ENCODE measurements at regions not wholly inside any gene's neighbourhood (a gene's known extent, or its start where the extent isn't known, plus 50 kb on each side); places are given as distances from the start of the nearest gene placed in this dataset.
"Not testable (repeated sequence)": the region's sequence is repeated elsewhere in the genome, so short reads cannot be mapped to it uniquely, and the experiment has no call there.

DNA sequence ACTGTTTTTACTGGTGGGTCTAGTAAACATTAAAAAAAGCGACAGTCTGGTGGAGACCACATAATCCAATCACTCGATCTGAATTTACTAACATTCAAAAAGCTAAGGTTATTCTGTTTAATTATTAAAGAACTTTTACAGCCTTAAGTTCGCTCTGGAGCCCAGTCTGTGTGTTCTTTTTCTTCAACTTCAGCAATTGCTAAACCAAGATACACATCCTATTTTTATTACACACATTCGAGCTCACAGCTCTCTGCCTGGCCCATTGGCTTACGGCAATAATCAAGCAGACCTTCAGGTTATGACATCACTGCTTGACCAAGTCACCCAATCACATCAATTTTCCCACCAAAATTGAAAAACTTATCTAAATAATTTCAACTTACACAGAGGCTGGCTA lies 57.4 kb upstream of the PRSS16 start:
- Histone ChIP-seq H2AFZ (ENCODE audit: low read length) (no peak overlapping the region), H3K27ac (ENCODE audit: extremely low read length, insufficient read depth, low read length) (no peak overlapping the region), H3K4me1 (ENCODE audit: insufficient read depth, low read length) (peaks cover 16% of the 10 kb centered on the region), H3K9ac (ENCODE audit: insufficient read depth, low read depth, low read length) (no peak overlapping the region), H3K27me3 (ENCODE audit: control insufficient read depth in 1 of 2, insufficient read depth in 2 of 2, low read length in 2 of 2) (peaks cover 0 to 15% of the 10 kb centered on the region in 2 experiments; a peak in 3 of 5 replicates), H3K79me2 (ENCODE audit: insufficient read depth, low read length) (no peaks in the 10 kb centered on the region), H3K36me3 (replicated peaks in 1 of 2; ENCODE audit: control insufficient read depth in 1 of 2, insufficient read depth in 2 of 2, low read length in 2 of 2) (no peaks in the 10 kb centered on the region), H3K9me3 (ENCODE audit: low read length) (no peaks in the 10 kb centered on the region), H3K4me2 (ENCODE audit: low read depth, low read length) (no peak overlapping the region), H3K4me3 (replicated peaks in 1 of 3; ENCODE audit: insufficient read depth in 1 of 3, low read depth in 2 of 3, low read length in 3 of 3) (no peak overlapping the region), H4K20me1 (ENCODE audit: insufficient read depth, low read length) (no peaks in the 10 kb centered on the region)
- in situ Hi-C loops (cut with HindIII; ENCODE audit: extremely low pct_ligation_motif_present, low pct_unique_long_range_greater_than_20kb) (no loop called here), intact Hi-C loops (cut with micrococcal nuclease; ENCODE audit: unreplicated experiment) (no loop called here)
- CTCF ChIA-PET (ENCODE audit: low intra/inter-chr PET ratio, low total read pairs): no interaction called here
- BruUV-seq (replicated peaks): no TSS peak
- FAIRE-seq (no peak), ATAC-seq (no peak), DNase-seq (ENCODE audit: low spot score) (no peak)
- POLR2A ChIA-PET: no interaction called here
- no peak for TF ChIP-seq ZNF558 (CRISPR knock-in tag; IDR thresholded peaks at IDR 0.05; ENCODE audit: borderline replicate concordance)
- no peak for TF ChIP-seq MATR3 (CRISPR knock-in tag; IDR thresholded peaks at IDR 0.05)
- no peak for TF ChIP-seq GPN1 (CRISPR knock-in tag; IDR thresholded peaks at IDR 0.05; ENCODE audit: borderline replicate concordance)
- 0 out of 2 replicates have a peak, but pooled peaks have one; percentile 20 for TF ChIP-seq CREB1 (IDR thresholded peaks at IDR 0.05)
- TF ChIP-seq CREB1 (CRISPR knock-in tag; IDR thresholded peaks at IDR 0.05): no peak
- no peak for TF ChIP-seq MTA3 (CRISPR knock-in tag; IDR thresholded peaks at IDR 0.05)
- no peak for TF ChIP-seq ZNF83 (CRISPR knock-in tag; IDR thresholded peaks at IDR 0.05; ENCODE audit: borderline replicate concordance)
- TF ChIP-seq ATF7 (IDR thresholded peaks at IDR 0.05): 0 out of 2 replicates have a peak, but pooled peaks have one; percentile 9
- TF ChIP-seq ATF7 (CRISPR knock-in tag; IDR thresholded peaks at IDR 0.05): no peak
- no peak for TF ChIP-seq NFYC (CRISPR knock-in tag; IDR thresholded peaks at IDR 0.05)
- TF ChIP-seq, protein P1, sequence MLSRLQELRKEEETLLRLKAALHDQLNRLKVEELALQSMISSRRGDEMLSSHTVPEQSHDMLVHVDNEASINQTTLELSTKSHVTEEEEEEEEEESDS (CRISPR knock-in tag; IDR thresholded peaks at IDR 0.05; ENCODE audit: borderline replicate concordance): no peak
- 33% methylated on average over 5 of the region's 5 CpGs for WGBS (ENCODE audit: low lambda C conversion rate)

DNA sequence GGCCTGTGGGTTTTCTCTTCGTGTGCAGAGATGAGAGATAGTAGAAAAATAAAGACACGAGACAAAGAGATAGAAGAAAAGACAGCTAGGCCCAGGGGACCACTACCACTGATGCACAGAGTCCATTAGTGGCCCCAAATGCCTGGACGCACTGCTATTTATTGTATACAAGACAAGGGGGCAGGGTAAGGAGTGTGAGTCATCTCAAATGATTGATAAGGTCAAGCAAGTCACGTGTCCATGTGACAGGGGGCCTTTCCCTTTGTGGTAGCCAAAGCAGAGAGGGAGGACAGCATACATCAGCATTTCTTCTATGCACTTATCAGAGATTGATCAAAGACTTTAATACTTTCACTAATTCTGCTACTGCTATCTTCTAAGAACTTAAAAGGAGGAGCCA lies 53.0 kb upstream of the PRSS16 start:
- TF ChIP-seq RAD51 (IDR thresholded peaks at IDR 0.05; ENCODE audit: borderline replicate concordance): peak; percentile 14; the same call in 1 of the 2 replicates
- TF ChIP-seq FOSL2 (CRISPR knock-in tag; IDR thresholded peaks at IDR 0.05): peak; percentile 57
- TF ChIP-seq, protein P2, sequence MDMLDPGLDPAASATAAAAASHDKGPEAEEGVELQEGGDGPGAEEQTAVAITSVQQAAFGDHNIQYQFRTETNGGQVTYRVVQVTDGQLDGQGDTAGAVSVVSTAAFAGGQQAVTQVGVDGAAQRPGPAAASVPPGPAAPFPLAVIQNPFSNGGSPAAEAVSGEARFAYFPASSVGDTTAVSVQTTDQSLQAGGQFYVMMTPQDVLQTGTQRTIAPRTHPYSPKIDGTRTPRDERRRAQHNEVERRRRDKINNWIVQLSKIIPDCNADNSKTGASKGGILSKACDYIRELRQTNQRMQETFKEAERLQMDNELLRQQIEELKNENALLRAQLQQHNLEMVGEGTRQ (IDR thresholded peaks at IDR 0.05; ENCODE audit: low read depth, low read length): 0 out of 2 replicates have a peak, but pooled peaks have one; percentile 25
- TF ChIP-seq, protein P2 (CRISPR knock-in tag; IDR thresholded peaks at IDR 0.05; ENCODE audit: borderline replicate concordance): not testable (repeated sequence)
- intact Hi-C loops (cut with micrococcal nuclease; ENCODE audit: unreplicated experiment); H3K4me2 ChIP-seq (ENCODE audit: low read depth, low read length); H3K27ac ChIP-seq (ENCODE audit: extremely low read length, insufficient read depth, low read length); H2AFZ ChIP-seq (ENCODE audit: low read length); BruUV-seq (replicated peaks); CTCF ChIA-PET (ENCODE audit: low intra/inter-chr PET ratio, low total read pairs); POLR2A ChIA-PET; DNase-seq (ENCODE audit: low spot score); H3K9ac ChIP-seq (ENCODE audit: insufficient read depth, low read depth, low read length); in situ Hi-C loops (cut with HindIII; ENCODE audit: extremely low pct_ligation_motif_present, low pct_unique_long_range_greater_than_20kb); H3K79me2 ChIP-seq (ENCODE audit: insufficient read depth, low read length); H3K9me3 ChIP-seq (ENCODE audit: low read length); FAIRE-seq; H3K4me1 ChIP-seq (ENCODE audit: insufficient read depth, low read length); H3K4me3 ChIP-seq (replicated peaks in 1 of 3; ENCODE audit: insufficient read depth in 1 of 3, low read depth in 2 of 3, low read length in 3 of 3); H3K27me3 ChIP-seq (ENCODE audit: control insufficient read depth in 1 of 2, insufficient read depth in 2 of 2, low read length in 2 of 2); ATAC-seq; H4K20me1 ChIP-seq (ENCODE audit: insufficient read depth, low read length); H3K36me3 ChIP-seq (replicated peaks in 1 of 2; ENCODE audit: control insufficient read depth in 1 of 2, insufficient read depth in 2 of 2, low read length in 2 of 2): not testable (repeated sequence)
- WGBS (ENCODE audit: low lambda C conversion rate): 12% methylated on average over 4 of the region's 4 CpGs

All from HepG2 (cell line).